ENCODE measurements at regions not wholly inside any gene's neighbourhood (a gene's known extent, or its start where the extent isn't known, plus 50 kb on each side); places are given as distances from the start of the nearest gene placed in this dataset.
"Not testable (repeated sequence)": the region's sequence is repeated elsewhere in the genome, so short reads cannot be mapped to it uniquely, and the experiment has no call there.

- not testable (repeated sequence) for TF ChIP-seq EZH2phosphoT487 (IDR thresholded peaks at IDR 0.05; ENCODE audit: borderline replicate concordance, low read length); CTCF (conservative IDR thresholded peaks at IDR 0.05; ENCODE audit: low read depth, low read length); EZH2 (IDR thresholded peaks at IDR 0.05; ENCODE audit: low read length, unreplicated experiment)
Observed at GRCh38 chr6:60767791-60768499, 1518.1 kb downstream of the KHDRBS2 start.
